ENCODE measurements at regions not wholly inside any gene's neighbourhood (a gene's known extent, or its start where the extent isn't known, plus 50 kb on each side); places are given as distances from the start of the nearest gene placed in this dataset.

- 51 to 70% methylated on average over 2 of the region's 2 CpGs for WGBS, 2 donors
- TF ChIP-seq CTCF (IDR thresholded peaks at IDR 0.05) (no peak), POLR2A (IDR thresholded peaks at IDR 0.05) (no peak)
- intact Hi-C loops (cut with DNase I; ENCODE audit: low total_unique reads): no loop called here
- no peak for DNase-seq (ENCODE audit: low spot score in 2 of 2)
- no peak overlapping the region for H3K4me3 ChIP-seq (ENCODE audit: low read depth, poor library complexity, severe bottlenecking)
Observed at GRCh38 chr16:76201385-76201784, 75.8 kb upstream of the CNTNAP4 start.

GRCh38 chr16:76204249-76204648 lies 73.0 kb upstream of the CNTNAP4 start:
- no peak for DNase-seq (ENCODE audit: low spot score in 2 of 2)
- WGBS, 2 donors: 57 to 77% methylated on average over 2 of the region's 2 CpGs
- no peak for TF ChIP-seq CTCF (IDR thresholded peaks at IDR 0.05)
- no peak for TF ChIP-seq POLR2A (IDR thresholded peaks at IDR 0.05)
- intact Hi-C loops (cut with DNase I; ENCODE audit: low total_unique reads): no loop called here
- no peak overlapping the region for H3K4me3 ChIP-seq (ENCODE audit: low read depth, poor library complexity, severe bottlenecking)

GRCh38 chr16:76207270-76207669 lies 69.9 kb upstream of the CNTNAP4 start:
- no peak for DNase-seq (ENCODE audit: low spot score in 2 of 2)
- WGBS, 2 donors: 42 to 59% methylated on average over 3 of the region's 3 CpGs
- intact Hi-C loops (cut with DNase I; ENCODE audit: low total_unique reads): no loop called here
- TF ChIP-seq POLR2A (IDR thresholded peaks at IDR 0.05) (no peak), CTCF (IDR thresholded peaks at IDR 0.05) (no peak)
- H3K4me3 ChIP-seq (ENCODE audit: low read depth, poor library complexity, severe bottlenecking): no peak overlapping the region

GRCh38 chr16:76210157-76210556 lies 67.0 kb upstream of the CNTNAP4 start:
- intact Hi-C loops (cut with DNase I; ENCODE audit: low total_unique reads): no loop called here
- H3K4me3 ChIP-seq (ENCODE audit: low read depth, poor library complexity, severe bottlenecking): no peak overlapping the region
- TF ChIP-seq CTCF (IDR thresholded peaks at IDR 0.05): no peak
- no peak for TF ChIP-seq POLR2A (IDR thresholded peaks at IDR 0.05)
- no peak for DNase-seq (ENCODE audit: low spot score in 2 of 2)
- 66 to 70% methylated on average over 5 of the region's 5 CpGs for WGBS, 2 donors

- intact Hi-C loops (cut with DNase I; ENCODE audit: low total_unique reads): no loop called here
- DNase-seq (ENCODE audit: low spot score in 2 of 2): no peak
- TF ChIP-seq CTCF (IDR thresholded peaks at IDR 0.05): no peak
- TF ChIP-seq POLR2A (IDR thresholded peaks at IDR 0.05): no peak
- no peak overlapping the region for H3K4me3 ChIP-seq (ENCODE audit: low read depth, poor library complexity, severe bottlenecking)
Observed at GRCh38 chr16:76213860-76214259, 63.3 kb upstream of the CNTNAP4 start.

GRCh38 chr16:76214856-76215255 lies 62.3 kb upstream of the CNTNAP4 start:
- TF ChIP-seq POLR2A (IDR thresholded peaks at IDR 0.05) (no peak), CTCF (IDR thresholded peaks at IDR 0.05) (no peak)
- H3K4me3 ChIP-seq (ENCODE audit: low read depth, poor library complexity, severe bottlenecking): no peak overlapping the region
- intact Hi-C loops (cut with DNase I; ENCODE audit: low total_unique reads): no loop called here
- 18 to 20% methylated on average over 1 of the region's 1 CpG for WGBS, 2 donors
- no peak for DNase-seq (ENCODE audit: low spot score in 2 of 2)
